Activated CD4-positive, alpha-beta T cell treated with anti-CD3 and anti-CD28 coated beads for 1 hour (primary cell): ENCODE measurements at regions not wholly inside any gene's neighbourhood (a gene's known extent, or its start where the extent isn't known, plus 50 kb on each side); places are given as distances from the start of the nearest gene placed in this dataset.
"Not testable (repeated sequence)": the region's sequence is repeated elsewhere in the genome, so short reads cannot be mapped to it uniquely, and the experiment has no call there.

Experiments
- DNase-seq: peaks from one replicate; pipeline ENCODE4 v3.0.0-alpha.2; 2020

DNA sequence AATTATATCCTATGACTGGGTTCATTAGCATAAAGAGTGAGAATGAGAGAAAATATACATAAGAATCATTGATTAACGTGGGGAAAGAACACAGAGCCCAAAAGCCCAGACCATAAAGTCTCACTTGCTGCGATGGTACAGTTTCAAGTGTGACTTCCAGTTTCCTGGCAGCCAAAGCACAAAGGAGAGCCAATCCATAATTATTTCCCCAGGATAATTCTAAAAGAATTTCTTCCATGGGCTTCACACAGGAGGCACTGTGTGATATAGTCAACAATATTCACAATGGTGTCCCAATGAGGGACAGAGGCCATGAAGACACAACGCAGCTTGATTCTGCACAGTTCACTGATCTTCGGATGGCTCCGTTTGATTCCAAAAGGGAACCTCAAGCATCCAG is 321.6 kb downstream of the PLPP3 start:
- no peak for DNase-seq

DNA sequence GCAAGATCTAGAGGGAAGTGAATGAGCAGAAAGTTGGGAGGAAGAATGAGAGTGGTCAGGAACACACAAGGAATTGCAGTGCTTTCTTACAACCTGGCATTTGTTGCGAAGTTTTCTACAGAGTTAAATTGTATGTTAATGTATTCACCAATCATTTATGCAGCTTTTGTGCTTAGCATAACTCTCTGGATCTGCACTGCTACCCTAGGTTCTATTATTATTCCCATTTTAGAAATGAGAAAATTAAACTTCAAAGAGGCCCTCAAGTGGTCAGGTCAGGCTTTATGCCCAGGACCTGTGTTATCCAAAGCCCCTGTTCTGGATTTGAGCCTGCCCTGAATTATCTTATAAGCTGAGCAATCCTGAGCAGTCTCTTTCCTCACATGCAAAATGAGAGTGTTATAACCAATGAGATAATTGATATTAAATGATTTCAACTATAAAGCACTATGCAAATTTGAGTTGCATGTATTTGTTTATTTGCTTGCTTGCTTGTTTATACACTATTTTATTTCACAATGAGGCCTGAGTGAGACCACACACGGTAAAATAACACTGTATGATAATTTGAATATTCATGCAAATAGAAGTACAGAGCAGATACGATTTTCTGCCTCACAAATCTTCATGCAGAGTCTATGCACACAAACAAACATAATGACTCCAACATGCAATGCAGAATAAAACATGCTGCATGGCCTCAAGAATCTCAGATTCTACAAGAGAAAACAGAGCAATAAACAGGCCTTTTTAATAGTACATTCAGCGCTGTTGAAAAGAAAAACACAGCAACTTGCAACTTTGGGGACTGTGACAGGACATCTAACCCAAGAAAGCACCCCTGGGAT is 323.0 kb downstream of the PLPP3 start:
- DNase-seq: no peak

DNA sequence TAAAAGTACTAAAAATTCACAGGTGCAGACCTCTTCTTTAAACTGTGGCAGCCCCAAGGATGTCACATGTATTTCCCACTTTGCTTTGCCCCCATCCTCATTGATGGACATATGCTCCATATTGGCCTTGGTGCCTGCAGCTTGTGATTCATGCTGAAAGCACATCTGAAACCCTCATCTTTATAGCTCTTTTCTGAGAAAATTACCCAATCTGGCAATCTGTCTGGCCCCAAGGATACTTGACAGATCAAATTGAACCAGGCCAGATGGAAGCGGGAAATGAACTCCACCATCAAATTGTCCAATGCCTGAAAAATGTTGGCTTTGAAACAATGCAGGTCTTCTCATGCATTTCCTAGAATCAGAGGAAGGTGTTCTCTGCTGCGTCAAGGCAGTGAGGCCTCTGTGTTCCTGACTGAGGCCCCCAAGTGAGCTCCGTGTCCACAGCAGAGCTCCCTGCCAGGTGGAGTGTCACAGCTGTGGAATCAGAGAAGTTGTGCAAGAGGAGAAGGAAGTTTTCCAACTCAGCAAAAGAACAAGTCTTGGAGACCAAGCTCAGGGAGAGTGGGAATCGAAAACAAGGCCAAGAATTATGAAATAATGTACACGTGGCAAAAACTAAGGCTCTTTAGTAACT is 323.7 kb downstream of the PLPP3 start:
- DNase-seq: no peak

DNA sequence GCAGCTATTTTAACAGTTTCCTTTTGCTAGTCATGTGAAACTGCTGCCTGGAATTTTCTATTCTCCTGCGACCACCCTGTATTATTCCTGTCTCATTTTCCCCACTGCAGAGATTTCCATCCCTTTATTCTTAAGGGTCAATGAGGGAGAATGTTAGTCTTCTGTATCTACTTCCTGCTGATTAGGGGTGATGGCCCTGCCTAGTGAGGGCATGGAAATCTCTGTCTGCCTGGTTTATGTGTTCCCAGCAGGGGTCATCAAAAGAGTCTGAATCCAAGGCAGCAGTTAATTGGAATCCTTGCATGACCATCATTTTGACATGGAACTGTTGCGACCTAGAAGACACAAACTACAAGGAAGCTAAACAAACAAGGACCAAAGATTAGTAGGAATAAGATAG is 325.2 kb downstream of the PLPP3 start:
- DNase-seq: no peak

DNA sequence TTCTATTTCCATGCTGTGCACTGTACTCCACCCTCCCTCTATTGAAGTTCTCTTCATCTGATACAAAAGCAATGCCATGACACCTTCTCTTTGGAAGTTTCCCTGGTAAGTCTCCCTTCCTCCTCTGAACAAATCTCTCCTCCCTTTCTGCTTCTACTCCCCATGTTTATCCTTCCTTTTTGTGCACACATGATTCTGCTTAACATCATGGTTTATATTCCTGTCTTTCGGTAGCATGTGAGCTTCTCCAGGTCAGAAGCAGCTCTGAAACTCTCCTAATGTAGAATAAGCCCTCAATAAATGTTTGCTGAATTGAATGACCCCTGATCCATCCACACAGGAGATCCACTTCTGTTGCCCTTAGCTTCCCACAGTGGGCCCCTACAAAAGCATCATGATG is 328.6 kb downstream of the PLPP3 start:
- DNase-seq: no peak

DNA sequence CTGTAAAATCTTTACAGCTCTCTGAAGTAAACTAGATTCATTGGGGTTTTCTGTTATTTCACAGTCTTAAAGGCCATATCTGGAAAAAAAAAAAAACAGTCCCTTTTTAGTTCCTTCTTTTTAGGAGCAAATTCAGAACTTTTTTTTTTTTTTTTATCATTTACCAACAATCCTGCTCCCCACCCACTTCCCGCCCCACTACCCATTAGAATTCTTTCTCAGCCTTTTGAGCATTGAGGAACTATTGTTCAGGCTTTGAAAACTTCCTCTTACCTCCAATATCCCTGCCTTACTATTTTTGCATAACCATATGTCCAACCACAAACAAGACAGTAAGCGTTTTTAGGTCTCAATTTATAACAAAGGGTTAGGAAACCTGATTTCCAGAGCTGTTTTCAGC is 330.1 kb downstream of the PLPP3 start:
- DNase-seq: no peak

DNA sequence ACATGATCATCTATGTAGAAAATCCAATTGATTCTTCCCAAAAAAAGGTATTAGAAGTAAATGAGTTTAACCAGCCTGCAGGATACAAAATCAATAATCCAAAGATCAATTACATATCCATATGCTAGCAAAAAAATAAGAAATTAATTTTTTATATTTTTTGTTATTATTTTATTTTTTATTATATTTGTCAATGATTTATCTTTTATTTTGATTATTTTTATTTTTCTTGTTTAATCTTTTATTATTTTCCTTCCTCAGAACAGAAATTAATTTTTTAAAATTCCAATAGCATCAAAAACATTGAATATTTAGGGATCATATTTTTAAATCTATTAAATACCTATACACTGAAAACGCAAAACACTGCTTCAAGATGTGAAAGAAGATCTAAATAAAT is 331.2 kb downstream of the PLPP3 start:
- no peak for DNase-seq

DNA sequence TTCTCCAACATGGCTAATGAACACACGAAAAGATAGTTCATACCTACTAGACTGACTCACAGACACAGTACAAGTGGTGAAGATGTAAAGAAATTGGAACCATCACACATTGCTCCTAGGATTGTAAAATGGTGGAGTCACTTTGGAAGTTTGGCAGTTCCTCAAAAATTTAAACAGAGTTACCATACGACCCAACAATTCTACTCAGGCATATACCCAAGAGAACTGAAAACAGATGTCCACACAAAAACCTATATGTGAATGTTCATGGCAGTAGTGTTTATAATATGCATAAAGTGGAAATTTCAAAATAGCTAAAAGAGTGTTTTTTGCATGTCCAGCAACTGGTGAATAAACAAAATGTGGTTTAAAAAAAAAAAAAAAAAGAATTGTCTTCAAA is 332.6 kb downstream of the PLPP3 start:
- not testable (repeated sequence) for DNase-seq

DNA sequence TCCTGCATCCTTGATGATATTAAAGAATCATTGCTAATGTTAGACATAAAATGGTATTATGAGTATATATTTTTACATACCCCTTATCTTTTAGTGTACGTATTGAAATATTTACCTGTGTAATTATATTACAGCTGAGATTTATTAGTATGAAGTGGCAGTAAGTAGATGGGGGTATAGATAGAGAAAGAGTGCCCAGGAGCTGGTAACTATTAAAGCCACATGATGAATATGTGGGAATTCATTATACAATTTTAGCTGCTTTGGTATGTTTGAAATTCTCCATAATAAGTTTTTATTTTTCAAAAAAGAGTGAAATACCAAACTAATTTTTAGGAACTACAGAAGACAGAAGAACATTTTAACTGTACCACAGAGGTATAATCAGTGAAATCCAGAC is 339.0 kb downstream of the PLPP3 start:
- no peak for DNase-seq

DNA sequence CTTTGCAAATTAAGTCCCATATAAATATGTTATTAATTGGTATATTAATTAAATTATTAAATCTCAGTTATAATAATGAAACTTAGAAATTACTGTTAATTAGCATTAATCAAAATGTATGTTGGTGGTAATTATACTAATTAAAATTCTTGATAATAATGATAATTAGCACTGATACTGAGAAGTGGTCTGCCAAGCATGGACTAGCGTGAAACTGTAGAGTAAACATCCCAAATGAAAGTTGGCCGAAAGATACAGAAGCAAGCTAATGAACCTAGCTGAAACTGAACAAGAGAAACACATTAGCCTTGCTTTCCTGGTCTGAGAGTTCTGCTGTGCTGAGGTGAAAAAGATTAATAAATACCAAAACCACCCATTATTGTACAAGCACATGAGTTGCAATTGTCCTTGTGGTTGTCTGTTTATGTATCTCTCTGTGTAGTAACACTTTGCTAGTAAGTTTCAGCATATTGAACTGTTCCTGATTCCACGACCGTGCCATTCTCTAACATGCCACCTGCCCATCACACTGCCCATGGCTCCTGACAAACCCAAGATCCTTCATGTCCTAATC is 341.8 kb downstream of the PLPP3 start:
- DNase-seq: no peak

DNA sequence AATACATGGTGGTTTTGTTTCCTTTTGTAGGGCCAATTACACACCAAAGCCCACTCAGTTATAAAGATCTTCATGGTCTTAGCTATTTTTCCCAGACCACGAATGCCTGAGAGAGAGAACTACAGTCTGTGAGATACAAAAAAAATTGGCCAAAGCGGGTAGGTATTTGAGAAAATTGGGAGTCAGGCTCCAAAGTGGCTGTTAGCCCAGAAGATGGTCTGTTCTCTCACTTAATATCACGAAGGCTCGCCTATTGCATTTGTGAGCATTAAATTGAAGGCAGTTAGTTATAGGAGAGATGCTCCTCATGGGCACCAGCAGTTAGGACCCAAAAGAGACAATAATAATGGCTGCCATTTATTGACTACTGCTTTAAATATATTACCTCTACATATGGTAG is 342.7 kb downstream of the PLPP3 start:
- DNase-seq: no peak

DNA sequence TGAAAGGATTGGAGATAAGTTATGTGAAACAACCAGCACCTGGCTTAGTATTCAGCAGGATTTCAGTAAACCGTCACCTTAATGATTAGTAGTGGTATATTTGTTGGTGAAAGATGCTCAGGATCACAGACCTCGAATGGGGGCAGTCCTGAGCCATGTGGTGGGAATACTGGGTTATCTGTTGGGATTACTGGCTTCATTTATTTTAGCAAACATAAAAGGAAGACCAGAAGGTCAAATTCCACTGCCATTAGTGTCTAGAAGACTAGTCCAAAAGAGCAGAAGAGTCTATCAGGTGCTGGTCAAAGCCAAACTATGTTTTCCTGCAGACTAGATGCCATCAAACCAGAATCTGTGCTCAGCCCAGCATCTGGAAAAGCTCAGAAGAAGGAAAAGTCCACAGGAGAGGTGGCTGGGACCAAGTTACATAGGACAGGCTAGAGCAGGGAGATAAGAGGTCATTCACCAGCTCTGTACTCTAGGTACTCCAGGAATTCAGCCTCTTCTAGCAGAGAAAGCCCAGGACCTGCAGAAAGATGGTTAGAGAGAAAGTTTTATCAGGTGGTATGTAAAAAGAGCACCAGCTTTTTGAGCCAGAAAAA is 343.4 kb downstream of the PLPP3 start:
- no peak for DNase-seq

DNA sequence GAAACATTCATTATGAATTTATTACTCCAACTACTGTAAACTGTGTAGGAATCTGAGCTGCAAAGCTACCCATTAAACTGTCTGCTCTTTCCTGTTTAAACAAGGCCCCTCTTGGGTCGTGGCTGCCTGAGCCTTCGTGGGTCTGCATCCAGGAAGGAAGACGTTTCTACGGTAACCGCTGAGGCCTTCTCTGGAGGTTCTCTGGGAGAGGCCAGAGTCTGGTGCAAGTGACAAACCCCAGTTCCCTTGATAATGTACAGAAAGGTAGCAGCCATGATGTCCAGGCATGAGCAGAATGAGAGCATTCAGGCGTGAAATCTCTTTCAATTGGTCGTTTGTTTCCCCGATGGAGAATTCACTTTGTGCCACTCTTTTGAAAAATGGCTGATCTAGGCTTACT is 350.2 kb downstream of the PLPP3 start:
- no peak for DNase-seq

DNA sequence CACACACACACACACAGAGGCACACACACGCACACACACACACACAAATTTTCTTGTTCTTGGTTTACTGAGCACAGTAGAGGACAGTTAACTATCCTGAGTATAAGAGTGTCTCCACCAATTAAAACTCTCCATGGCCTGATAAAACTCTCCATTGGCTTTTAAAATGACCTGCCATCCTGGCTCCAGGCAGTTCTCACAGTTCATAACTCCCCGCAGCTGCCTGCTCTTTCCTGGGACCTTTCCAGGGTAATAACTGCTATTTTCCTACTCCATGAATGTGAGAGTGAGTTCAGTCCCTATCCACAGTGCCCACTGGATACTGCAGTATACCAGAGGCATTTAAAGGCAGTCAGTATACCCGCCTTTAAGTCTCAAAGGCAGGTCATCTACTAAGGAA is 351.5 kb downstream of the PLPP3 start:
- no peak for DNase-seq

DNA sequence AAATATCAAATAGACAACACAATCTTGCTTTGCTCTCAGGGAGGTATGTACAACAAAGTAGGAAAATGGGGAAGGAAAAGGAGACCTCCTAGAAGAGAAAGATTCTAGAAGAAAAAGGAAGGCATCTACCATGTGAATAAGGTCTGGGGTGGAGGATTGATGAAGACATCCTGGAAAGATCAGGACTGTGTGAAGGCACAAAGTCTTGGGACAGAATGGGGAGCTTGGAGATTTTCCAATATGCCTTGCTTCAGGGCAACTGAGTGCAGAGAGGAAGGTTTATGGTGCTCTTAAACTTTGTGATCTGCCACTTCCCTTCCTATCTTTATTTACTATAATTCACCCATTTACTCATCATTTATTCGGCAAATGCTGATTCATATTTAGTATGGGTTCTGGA is 352.0 kb downstream of the PLPP3 start:
- no peak for DNase-seq

DNA sequence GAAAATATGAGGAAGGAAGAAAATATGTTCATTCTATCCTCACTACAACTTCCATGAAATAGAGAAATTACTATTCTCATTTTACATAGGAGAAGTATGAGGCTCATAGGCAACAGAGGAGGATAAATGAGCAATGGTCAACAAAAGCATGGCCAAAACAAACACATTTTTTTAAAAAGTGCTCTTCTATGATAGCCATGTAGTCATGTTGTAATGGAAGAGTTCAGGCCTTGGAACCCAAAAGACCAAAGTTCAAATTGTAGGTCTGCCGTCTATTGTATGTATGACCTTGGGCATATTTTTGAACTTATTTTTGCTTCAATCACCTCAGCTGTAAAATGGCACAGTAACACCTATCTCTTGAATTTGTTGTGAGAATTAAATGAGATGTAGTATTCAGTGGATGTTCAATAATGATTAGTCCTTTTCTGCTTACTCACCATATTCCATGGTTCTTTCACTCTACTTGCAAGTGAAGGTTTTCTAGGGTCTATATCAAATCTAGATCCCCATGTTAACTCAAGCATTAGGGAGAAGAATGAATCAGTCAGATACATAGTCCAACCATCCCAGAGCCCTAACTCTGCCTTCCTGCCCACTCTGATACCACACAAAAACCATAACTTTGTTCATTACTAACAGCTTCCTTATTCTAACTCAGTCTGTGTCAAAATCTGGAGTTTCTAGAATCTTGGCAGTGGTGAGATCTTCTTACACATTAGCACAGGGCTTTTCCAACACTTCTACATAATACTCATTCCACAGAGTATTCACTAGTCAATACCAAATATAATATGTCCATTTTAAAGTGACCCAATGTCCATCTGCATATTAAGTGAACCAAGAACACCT is 353.2 kb downstream of the PLPP3 start:
- no peak for DNase-seq

DNA sequence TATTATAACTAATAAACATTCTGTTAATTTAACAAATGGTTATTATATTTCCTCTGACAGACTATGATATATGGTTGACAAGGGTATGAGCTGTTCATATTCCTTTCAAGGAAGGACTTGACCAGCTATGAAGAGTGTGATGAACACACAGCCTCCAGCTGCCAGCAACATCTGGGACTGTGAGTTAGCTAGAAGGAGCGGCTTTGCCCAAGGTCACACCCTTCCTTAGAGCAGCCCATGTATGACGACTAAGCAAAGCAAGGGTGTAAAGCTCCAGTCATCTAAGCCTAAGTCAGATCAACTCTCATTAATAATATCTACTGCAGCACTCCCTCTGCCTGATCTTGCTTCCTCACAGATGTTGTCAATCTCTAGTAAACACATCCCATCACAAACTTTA is 355.4 kb downstream of the PLPP3 start:
- no peak for DNase-seq

DNA sequence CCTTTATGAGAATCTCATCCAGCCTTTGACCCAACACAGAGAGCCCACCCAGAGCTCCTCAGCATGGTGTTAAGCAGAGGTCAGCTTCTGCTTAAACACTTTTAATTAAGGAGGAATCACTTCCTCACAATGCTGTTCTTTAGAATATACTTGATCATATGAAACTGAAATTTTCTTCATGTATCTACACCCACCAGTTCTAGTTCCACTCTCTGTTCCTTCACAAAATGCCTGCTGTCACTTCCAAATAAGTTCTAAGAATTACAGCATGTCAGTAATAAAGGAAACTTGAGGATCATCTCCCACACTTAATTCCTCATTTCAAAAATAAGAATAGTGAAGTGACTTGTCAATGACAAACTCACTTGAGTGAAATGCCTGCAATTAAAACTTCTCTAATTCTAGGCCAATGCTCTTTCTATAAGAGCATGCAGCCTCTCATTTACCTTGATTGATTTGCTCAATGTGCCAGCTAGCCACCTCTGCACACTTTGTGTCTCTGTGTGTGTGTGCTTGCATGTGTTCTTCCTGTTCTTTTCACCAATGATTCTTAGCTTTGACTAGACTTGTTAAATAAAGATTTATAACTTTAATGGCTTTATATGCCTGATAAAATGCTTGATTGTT is 356.3 kb downstream of the PLPP3 start:
- DNase-seq: no peak

DNA sequence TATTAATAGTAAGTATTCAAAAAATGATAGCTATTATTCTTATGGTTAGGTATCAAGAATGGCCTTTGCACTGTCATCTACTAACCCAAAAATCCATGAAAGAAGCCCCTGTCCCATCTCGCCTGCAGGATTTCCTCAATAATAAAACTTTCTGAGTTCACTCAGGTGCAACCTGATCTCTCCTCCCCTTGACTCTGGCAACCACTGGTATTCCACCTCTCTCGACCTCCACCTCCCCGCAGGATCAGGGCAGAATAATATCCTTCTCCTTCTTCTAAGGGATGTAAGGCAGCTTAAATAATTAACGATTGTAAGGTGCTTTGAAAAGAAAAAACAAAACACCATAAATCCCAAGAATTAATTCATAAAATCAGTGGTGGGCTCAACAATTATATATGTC is 359.3 kb downstream of the PLPP3 start:
- no peak for DNase-seq

DNA sequence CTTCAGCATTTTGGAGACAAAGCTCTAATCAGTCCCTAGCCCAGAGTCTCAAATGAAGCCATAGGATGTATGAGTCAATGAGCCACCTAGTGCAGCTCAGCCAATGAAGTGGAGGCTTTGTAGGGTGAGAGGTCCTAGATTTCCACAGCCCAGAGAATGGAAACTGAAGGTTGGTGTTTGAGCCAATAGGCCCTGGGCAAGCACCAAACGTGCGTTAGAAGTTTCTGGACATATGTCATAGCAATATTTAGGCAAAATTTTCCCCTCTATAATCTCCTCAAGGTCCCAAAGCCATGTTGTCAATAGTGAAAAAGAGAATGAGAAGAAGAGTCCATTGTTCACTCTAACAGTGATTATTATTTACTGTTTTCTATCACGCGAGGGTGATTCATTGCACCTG is 361.3 kb downstream of the PLPP3 start:
- no peak for DNase-seq

DNA sequence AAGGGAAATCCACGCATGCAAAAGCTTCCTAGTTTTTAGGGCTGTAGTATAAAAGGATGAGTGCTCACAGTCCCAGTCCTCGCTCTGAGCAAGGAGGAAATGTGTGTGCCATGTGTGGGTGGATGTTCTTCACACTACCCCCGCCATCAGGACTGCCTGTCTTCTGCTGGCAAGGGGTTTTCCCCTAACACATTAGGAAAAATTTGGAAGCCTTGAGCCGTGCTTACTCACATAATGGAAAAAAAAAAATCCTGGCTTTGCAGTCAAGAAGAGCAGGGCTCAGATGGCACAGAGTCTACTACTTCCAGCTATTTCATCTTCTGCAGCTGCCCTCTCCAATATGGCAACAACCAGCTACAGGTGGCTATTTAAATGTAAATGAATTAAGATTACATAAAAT is 363.1 kb downstream of the PLPP3 start:
- DNase-seq: no peak

DNA sequence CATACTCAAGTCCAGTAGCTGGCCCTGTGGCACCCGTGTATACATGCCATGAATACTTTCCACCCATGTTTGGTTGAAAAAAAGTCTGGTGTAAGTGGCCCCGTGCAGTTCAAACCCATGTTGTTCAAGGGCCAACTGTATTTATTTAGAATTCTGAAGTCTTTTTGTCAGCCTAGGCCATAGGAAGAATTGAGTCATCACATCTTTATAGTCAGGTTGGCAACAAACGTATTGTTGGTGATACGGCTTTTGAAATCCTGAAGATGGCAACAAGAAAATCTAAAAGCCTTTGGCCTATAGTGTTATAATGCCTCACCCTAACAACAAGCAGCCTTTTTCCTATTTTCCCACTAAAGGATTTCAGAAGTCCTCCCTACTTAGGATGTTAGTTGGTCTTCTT is 363.6 kb downstream of the PLPP3 start:
- no peak for DNase-seq

DNA sequence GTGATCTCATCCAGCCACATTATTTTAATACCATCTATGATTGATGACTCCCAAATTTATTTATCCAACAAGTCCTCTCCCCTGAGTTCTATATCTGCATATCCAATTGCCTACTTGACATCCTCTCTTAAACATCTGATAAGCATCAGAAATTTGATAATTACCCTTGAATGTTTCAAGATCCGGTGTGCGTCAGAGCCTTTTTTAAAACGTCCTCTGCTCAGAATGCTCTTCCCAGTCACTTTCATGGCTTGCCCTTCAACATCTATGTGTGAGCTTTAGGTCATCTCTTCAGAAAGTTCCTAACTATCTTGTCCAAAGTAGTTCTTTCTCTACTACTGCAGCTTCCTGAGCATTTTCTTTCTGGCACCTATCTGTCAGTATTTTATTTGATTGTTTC is 364.3 kb downstream of the PLPP3 start:
- no peak for DNase-seq
